ENCODE measurements at regions not wholly inside any gene's neighbourhood (a gene's known extent, or its start where the extent isn't known, plus 50 kb on each side); places are given as distances from the start of the nearest gene placed in this dataset.
"Not testable (repeated sequence)": the region's sequence is repeated elsewhere in the genome, so short reads cannot be mapped to it uniquely, and the experiment has no call there.

DNA sequence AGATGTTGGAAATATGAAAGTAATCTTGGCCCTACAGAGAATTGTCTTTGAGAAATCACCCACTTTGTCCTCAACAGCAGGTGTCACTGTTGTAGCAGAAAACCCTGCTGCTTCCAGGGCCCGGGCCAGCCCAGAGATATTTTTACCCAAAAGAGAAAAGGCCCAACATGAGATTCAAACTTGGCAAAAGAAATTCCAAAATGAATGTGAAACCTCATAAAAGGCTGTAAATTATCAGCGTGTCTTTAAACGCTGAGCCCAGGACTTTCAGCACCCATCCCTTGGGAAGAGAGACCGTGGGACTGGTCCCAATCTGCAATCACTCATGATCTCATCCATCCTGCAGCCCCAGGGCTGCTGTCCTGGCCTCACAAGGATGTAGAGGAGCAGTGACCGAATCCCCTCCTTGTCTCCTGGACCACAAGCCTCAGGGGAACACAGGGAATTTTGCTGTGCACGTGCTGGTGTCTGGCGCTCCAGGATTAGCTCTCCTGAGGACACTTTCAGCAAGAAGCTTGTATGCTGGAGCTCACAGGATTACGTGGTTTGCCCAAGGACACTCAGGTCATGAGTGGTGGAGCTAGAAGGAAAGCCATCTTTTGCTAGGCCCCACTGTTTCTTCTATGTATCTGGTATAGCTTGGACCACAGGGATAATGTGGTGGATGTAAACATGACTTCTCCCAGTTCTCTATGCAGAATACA, 202.1 kb downstream of the RNF144A start:
- no peak overlapping the region for H3K4me3 ChIP-seq (ENCODE audit: low read length)
- TF ChIP-seq ZNF274 (IDR thresholded peaks at IDR 0.05; ENCODE audit: low read depth, low read length) = no peak

DNA sequence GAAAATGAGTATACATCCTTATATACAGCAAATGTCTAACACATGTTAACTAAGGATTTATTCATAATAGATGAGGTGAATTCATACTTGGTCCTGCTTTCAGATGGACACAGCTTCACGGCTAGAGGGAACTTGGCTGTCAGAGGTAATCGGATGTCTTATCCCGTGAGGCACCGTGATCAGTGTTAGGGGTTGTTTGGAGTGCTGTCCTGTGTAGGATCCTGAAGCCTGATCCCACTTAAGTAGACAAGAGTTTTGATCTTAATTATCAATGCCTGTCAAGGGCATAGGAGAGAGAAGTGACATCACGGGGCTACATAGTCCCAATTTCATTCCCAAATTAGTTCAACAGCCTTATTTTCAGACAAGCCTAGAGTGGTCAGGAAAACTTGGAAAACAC, 204.6 kb downstream of the RNF144A start:
- TF ChIP-seq ZNF274 (IDR thresholded peaks at IDR 0.05; ENCODE audit: low read depth, low read length) = no peak
- no peak overlapping the region for H3K4me3 ChIP-seq (ENCODE audit: low read length)

DNA sequence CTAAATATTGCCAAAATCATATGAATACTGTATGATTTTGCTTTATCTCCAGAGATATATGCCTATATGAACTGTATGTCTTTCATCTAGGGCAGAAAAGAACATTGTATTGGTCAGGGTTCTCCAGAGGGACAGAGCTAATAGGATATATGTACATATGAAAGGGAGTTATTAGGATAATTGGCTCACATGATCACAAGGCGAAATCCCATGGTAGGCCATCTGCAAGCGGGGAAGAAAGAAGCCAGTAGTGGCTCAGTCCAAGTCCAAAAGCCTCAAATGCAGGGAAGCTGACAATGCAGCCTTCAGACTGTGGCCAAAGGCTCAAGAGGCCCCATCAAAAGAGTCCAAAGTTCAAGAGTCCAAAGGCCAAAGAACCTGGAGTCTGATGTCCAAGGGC, 209.9 kb downstream of the RNF144A start:
- H3K4me3 ChIP-seq (ENCODE audit: low read length) = no peak overlapping the region
- TF ChIP-seq ZNF274 (IDR thresholded peaks at IDR 0.05; ENCODE audit: low read depth, low read length) = no peak

DNA sequence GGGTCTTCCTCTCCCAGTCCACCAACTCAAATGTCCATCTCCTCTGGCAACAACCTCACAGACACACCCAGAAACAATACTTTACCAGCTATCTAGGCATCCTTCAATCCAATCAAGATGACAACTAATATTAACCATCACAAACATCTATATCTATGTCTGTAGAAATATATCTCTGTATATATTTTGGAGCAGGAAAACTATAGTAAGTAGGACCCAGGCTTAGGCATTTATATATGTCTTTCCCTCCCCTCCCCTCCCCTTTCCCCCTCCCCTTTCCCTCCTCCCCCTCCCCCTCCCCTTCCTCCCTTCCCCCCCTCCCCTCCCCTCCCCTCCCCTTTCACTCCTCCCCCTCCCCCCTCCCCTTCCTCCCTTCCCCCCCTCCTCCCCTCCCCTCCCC, 210.5 kb downstream of the RNF144A start:
- TF ChIP-seq ZNF274 (IDR thresholded peaks at IDR 0.05; ENCODE audit: low read depth, low read length) = no peak
- no peak overlapping the region for H3K4me3 ChIP-seq (ENCODE audit: low read length)

DNA sequence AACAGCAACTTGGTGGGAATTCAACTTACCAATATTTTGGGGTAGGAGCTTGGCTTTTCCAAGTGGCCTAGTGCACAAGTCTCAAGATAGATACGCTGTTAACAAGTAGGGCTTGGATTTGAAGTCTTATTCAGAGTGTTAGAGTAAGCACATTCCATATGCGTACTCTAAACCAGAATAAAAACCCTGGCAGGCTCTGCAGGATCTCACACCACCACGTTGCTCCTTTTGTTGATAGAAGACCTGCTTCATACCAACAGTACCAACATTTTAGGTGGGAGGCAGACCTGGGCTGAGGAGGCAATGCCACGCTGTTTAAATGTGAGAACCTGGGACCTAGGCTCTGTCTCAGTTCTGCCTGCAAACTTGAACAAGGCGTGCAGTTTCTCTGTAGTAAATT, 214.0 kb downstream of the RNF144A start:
- no peak for TF ChIP-seq ZNF274 (IDR thresholded peaks at IDR 0.05; ENCODE audit: low read depth, low read length)
- no peak overlapping the region for H3K4me3 ChIP-seq (ENCODE audit: low read length)

DNA sequence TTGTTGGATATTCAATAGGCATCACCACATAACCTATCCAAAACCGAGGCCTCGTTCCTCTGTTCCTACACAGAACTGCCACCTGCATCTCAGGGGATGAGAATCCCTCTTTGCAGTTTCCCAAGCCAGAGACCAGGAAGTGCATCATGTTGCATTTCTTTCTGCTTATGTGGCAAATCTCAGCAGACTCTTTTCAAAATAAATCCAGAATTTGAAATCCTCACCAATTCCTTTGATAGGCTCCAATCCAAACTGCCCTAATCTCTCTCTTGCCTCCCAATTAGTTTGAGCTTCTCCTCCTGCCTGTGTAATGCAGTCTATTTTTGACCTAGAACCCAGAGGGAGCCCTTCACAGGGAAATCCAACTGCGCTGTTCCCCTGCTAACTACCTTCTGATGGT, 215.5 kb downstream of the RNF144A start:
- H3K4me3 ChIP-seq (ENCODE audit: low read length) = no peak overlapping the region
- TF ChIP-seq ZNF274 (IDR thresholded peaks at IDR 0.05; ENCODE audit: low read depth, low read length) = no peak

DNA sequence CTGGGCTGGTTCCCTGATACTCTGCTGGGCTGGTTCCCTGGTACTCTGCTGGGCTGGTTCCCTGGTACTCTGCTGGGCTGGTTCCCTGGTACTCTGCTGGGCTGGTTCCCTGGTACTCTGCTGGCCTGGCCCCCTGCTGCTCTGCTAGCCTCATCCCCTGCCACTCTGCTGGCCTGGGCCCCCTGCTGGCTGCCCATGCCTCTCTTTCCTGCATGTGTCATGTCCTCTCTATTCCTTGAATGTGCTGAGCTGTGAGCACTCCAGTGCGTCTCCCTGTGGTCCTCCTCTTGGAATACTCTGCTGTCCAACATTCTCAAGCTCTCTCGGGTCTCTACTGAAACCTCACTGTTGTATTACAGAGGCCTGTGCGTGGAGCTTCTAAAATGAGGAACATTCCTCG, 216.3 kb downstream of the RNF144A start:
- no peak for TF ChIP-seq ZNF274 (IDR thresholded peaks at IDR 0.05; ENCODE audit: low read depth, low read length)
- no peak overlapping the region for H3K4me3 ChIP-seq (ENCODE audit: low read length)

DNA sequence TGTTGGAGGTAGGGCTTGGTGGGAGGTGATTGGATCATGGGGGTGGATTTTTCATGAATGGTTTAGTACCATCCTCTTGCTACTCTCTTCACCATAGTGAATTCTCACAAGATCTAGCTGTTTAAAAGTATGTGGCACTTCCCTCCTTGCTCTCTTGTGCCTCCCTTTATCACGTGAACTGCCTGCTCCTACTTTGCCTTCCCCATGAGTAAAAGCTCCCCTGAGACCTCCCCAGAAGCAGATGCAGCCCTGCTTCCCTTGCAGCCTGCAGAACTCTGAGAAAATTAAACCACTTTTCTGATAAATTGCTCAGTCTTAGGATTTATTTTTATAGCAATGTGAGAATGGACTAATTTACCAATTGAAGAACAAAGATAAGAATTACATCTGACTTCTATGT, 223.1 kb downstream of the RNF144A start:
- TF ChIP-seq ZNF274 (IDR thresholded peaks at IDR 0.05; ENCODE audit: low read depth, low read length) = no peak
- no peak overlapping the region for H3K4me3 ChIP-seq (ENCODE audit: low read length)

DNA sequence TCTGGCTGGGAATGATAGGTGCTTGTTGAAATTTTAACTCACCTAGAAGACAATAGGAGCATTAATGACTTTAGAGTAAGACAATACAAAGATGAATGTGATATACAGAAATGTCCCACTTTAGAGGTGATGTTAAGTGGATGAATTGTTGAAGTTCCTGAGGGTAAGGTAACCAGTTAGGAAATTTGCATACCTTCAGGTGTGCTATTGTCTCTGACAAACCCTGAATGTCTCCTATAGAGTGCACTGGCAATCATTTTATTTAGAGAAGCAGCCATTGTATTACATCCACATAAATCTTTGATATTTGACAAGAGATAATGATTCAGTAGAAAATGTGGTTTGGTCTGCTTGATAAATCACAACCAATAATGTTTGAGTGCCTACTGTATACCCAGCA, 228.5 kb downstream of the RNF144A start:
- TF ChIP-seq ZNF274 (IDR thresholded peaks at IDR 0.05; ENCODE audit: low read depth, low read length) = no peak

DNA sequence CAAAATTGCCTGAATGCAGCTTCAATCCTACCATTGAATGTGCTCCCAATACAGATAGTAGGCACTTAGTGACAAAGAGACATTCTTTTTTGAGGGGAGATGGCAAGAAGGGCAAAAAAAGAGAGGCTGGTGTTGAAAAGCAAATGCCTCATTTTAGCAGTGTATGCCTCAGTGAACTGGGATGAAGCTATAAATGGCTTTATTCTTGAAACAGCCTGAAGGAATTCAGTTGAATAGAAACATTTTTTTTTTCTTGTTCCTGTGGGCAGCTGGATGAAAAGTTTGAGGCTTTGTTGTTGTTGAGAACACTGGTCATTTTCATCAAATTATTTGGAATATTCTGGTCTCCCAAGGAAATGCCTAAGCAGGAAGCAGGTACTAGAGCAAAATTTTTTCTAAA, 228.9 kb downstream of the RNF144A start:
- TF ChIP-seq ZNF274 (IDR thresholded peaks at IDR 0.05; ENCODE audit: low read depth, low read length) = no peak
- H3K4me3 ChIP-seq (ENCODE audit: low read length) = no peak overlapping the region

More for the DNA sequence above, 228.5 kb downstream of the RNF144A start:
- no peak overlapping the region for H3K4me3 ChIP-seq (ENCODE audit: low read length)

DNA sequence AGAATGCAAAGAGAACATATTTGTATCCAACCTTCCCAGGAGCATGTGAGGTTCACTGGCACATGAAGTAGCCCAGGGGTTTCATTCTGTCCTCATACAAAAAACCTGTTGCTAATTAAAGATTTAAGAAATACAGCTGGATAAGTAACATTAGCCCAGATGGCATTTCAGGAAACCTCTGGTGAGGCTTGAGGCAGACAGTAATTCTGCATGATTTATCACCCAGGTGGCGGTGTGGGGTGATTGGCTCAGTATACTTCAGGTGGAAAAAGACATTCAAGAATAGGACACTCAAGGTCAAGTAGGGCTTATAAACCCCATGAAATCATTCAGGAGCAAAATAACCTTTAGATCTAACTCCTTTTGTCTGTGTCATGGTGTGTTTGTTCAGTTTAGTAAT, 237.4 kb downstream of the RNF144A start:
- H3K4me3 ChIP-seq (ENCODE audit: low read length) = no peak overlapping the region

DNA sequence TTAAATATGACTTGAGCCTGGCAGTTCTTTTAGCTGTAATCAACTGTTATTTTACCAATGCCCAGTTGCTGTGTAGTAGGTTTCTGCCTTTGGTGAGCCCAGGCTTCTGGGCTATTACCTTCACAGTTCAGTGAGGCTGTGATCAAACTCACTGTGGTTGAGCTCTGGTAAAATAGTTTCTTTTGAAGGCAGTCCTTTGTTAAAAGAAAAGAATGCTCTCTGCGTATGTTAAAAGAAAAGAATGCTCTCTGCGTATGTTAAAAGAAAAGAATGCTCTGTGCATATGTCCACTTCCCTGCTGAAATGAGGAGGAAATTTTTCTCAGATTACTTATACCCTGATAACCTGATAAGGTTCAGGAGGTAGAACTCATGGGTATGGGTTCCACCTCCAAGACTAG, 244.3 kb downstream of the RNF144A start:
- TF ChIP-seq ZNF274 (IDR thresholded peaks at IDR 0.05; ENCODE audit: low read depth, low read length) = no peak
- no peak overlapping the region for H3K4me3 ChIP-seq (ENCODE audit: low read length)

More for the DNA sequence above, 237.4 kb downstream of the RNF144A start:
- no peak for TF ChIP-seq ZNF274 (IDR thresholded peaks at IDR 0.05; ENCODE audit: low read depth, low read length)

DNA sequence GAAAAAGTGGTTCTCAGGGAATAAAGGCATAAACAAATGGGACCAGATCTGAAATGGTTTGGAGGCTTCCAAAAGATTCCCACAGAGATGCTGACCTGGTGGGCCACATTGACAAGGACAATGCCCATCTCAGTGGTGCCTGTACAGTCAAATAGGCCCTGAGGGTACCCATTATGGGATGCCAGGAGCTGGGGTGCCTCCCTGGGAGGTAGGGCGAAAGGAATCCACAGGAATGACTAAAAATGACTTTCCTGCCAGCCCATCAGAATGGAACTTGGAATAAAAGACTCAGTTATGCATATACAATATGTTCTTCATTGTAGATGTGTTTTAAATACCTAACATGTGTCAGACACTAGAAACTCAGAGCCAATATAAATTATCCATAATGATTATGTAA, 248.5 kb downstream of the RNF144A start:
- no peak for TF ChIP-seq ZNF274 (IDR thresholded peaks at IDR 0.05; ENCODE audit: low read depth, low read length)
- no peak overlapping the region for H3K4me3 ChIP-seq (ENCODE audit: low read length)

DNA sequence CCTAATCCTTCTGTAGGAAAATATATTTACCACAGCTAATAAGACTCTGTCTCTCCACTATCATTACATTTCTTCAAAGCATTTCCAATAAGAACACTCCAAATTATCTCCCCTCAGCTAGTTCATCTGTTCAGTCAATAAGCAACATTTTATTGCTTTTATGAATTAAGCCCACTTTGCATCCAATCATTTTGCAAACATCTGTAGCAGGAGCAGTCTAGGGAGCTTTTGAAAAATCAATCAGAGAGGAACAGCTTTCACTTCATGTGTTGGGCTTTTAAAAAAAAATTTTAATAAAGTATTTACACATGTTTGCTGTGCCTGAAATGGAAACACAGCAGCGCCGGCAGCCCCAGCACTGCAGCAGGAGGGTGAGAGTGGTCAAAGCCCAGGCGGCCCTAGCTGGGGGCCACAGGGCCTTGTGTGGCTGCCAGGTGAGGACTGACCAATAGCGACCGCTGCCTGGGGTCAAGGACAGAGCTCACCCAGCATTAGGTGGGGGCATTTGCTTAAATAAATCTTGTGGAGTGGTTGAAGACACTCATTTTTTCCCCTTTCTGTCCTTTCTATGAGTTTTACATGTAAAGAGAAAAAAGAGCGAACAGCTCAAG, 250.7 kb downstream of the RNF144A start:
- TF ChIP-seq ZNF274 (IDR thresholded peaks at IDR 0.05; ENCODE audit: low read depth, low read length) = no peak
- no peak overlapping the region for H3K4me3 ChIP-seq (ENCODE audit: low read length)

DNA sequence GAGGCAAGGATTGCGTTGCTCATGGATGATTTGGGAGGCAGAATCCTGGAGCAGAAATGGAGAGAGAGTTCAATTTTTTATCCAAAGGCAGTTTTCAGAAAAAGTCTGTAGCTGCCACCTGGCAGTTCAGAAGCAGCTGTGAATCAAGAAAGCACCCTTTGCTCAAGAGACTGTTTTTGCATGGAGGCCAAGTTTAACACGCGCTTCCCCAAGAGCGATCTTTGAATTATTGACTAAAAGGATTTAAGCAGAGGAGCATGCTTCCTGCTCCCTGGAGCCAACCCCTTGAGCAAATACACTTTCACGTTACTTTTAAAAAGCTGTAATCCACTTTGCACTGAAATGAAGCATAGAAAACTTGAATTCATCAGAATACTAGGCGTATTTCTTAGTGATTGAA, 252.4 kb downstream of the RNF144A start:
- no peak for TF ChIP-seq ZNF274 (IDR thresholded peaks at IDR 0.05; ENCODE audit: low read depth, low read length)
- H3K4me3 ChIP-seq (ENCODE audit: low read length) = no peak overlapping the region

DNA sequence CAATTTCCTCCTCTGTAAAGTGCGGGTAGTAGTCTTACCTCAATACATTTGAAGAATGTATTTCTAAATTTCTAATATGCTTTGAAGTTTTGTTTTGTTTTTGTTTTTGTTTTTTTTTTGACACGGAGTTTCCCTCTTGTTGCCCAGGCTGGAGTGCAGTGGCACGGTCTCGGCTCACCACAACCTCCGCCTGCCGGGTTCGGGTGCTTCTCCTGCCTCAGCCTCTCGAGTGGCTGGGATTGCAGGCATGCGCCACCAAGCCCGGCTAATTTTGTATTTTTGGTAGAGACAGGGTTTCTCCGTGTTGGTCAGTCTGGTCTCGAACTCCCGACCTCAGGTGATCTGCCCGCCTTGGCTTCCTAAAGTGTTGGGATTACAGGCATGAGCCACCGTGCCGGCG, 261.8 kb downstream of the RNF144A start:
- H3K4me3 ChIP-seq (ENCODE audit: low read length) = not testable (repeated sequence)
